Neural progenitor cell (in vitro differentiated cells): ENCODE measurements at regions not wholly inside any gene's neighbourhood (a gene's known extent, or its start where the extent isn't known, plus 50 kb on each side); places are given as distances from the start of the nearest gene placed in this dataset.

ENCODE experiments used
- CTCF ChIP-seq: fragments of 200-600 bp; sonication (generic); IDR thresholded peaks from 2 replicates; pipeline ENCODE4 v1.5.1; 2017; ENCODE audit warnings: antibody characterized with exemption, mild to moderate bottlenecking
- EZH2 ChIP-seq: fragments of 200-600 bp; sonication (generic); IDR thresholded peaks from 2 replicates; pipeline ENCODE4 v1.6.1; 2017; ENCODE audit warnings: antibody characterized with exemption, mild to moderate bottlenecking, moderate library complexity
- EZH2phosphoT487 ChIP-seq: fragments of 200-600 bp; sonication (generic); IDR thresholded peaks from 2 replicates; pipeline ENCODE4 v1.6.1; 2017; ENCODE audit warnings: antibody characterized with exemption

- no peak for TF ChIP-seq CTCF
- TF ChIP-seq EZH2phosphoT487 = no peak
- no peak for TF ChIP-seq EZH2
These were observed 465.1 kb upstream of the SLIT2 start for GRCh38 chr4:19786616-19787015.
